GM21390 (cell line): ENCODE measurements at regions not wholly inside any gene's neighbourhood (a gene's known extent, or its start where the extent isn't known, plus 50 kb on each side); places are given as distances from the start of the nearest gene placed in this dataset.
"Not testable (repeated sequence)": the region's sequence is repeated elsewhere in the genome, so short reads cannot be mapped to it uniquely, and the experiment has no call there.

ENCODE experiments used
- ATAC-seq: cut with Tn5 transposase; IDR thresholded peaks from one replicate; pipeline ENCODE4 v1.9.1; 2021; ENCODE audit not compliant: unreplicated experiment

DNA sequence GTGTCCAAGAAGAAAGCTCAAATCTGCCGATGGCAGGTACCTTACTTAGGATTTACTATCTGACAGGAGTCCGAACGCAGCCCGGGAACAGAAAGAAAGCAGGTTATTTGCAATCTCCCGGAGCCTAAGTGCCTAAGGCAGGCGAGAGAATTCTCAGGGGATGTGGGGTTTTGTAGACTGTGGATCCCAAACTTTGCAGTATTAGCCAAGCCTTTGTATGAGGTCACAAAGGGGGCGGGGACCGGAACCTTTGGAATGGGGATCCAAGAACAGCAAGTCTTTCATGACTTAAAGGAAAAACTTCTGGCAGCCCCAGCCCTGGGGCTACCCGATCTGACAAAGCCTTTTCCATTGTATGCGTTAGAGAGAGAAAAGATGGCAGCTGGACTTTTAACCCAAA, 80.6 kb upstream of the RUBCNL start:
- ATAC-seq: not testable (repeated sequence)

DNA sequence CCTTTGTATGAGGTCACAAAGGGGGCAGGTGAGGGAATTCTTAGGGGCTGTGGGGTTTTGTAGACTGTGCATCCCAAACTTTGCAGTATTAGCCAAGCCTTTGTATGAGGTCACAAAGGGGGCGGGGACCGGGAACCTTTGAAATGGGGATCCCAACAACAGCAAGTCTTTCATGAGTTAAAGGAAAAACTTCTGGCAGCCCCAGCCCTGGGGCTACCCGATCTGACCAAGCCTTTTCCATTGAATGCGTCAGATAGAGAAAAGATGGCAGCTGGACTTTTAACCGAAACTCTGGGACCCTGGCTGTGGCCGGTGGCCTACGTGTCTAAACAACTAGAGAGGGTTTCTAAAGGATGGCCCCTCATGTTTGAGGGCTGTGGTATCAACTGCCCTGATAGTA, 79.0 kb upstream of the RUBCNL start:
- ATAC-seq: not testable (repeated sequence)

- ATAC-seq: no peak
These were observed 76.7 kb upstream of the RUBCNL start for GRCh38 chr13:46463719-46464118.

- not testable (repeated sequence) for ATAC-seq
These were observed 73.2 kb upstream of the RUBCNL start for GRCh38 chr13:46460223-46460622.

DNA sequence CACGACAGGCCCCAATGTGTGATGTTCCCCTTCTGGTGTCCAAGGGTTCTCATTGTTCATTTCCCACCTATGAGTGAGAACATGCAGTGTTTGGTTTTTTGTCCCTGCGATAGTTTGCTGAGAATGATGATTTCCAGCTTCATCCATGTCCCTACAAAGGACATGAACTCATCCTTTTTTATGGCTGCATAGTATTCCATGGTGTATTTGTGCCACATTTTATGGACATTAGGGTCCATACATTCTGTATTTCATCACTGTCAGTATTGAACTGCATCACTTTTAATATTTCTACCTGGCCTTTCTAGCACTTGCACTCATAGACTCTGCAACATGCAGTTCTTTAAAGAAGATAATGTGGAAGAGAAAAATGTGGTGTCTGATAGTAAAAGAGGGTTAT, 70.2 kb upstream of the RUBCNL start:
- not testable (repeated sequence) for ATAC-seq

GRCh38 chr13:46455924-46456323, 68.9 kb upstream of the RUBCNL start:
- ATAC-seq: peak; percentile 92

DNA sequence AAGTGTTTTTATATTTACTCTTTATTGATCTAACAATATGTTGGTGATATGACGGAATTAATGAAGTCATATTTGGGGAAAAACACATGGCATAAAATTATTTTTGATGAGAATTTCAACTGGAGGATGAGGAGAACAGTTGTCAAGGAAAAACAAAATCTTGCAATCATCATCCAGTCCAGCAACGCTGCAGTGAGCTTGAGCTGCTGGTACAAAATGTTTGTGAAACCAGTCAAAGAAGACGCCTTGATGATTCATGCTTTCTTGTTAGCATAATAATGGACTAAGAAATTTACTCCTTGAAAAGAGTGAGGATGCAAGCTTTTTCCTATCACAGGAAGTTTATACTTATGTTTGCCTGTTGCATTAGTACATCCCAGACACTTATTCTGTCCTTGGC, 64.1 kb upstream of the RUBCNL start:
- ATAC-seq: not testable (repeated sequence)

- ATAC-seq: not testable (repeated sequence)
These were observed 62.9 kb upstream of the RUBCNL start for GRCh38 chr13:46449949-46450348.

DNA sequence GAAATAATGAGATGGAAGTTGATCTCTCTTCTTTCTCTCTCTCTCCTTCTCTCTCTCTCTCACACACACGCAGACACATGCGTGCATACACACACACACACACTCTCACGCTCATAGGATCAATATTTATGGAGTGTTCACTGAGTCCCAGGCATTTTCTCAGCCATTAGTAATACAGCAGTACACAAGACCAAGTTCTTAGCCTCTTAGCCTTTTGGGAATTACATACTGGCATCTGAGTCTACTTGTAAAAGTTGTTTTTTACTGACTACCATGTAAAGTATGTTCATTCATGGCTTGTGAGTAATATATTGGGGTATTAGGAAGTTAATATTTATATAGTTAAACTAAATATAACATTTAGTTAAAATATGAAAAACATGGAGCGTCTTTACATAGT, 61.1 kb upstream of the RUBCNL start:
- ATAC-seq: not testable (repeated sequence)

DNA sequence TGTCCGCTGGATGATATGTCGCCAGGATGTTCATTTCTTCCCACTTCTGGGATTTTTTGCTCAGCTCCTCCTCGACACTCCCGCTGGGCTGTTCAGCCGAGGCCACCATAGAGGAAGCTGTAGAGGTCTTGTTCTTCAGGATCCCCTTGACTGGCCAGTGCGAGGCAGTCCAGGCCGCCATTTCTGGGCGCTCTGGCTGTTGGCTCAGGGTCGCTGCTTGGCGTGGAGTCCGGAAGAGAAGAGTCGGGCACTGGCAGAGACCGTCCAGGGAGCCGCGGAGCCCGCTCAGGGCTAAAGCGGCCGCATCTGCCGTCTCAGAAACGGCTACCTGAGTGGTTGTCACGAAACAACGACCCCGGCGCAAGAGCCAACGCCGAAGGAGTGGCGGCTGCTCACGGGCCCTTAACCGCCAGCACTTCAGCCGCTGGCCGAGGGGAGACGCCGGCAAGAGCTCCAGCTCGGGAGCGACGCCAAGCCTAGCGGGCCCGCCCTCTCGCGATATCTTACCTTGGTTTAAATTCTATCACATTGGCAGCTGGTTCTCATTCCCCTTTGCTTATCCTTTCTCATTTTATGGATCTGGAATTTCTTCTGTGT, 50.9 kb upstream of the RUBCNL start:
- not testable (repeated sequence) for ATAC-seq
